Right lobe of liver (tissue), 6 donors: ENCODE measurements at regions not wholly inside any gene's neighbourhood (a gene's known extent, or its start where the extent isn't known, plus 50 kb on each side); places are given as distances from the start of the nearest gene placed in this dataset.

Experiments used
- ATAC-seq, 4 donors: fragments of 200-7000 bp; cut with Tn5 transposase; one replicate each; pipeline ENCODE4 v1.9.1; 2020; ENCODE audit warnings: mild to moderate bottlenecking in 4 of 4, moderate library complexity in 4 of 4
- DNase-seq, 3 donors: peaks; one replicate each; pipeline ENCODE4 v3.0.0-alpha.2; 2020
- H3K27ac ChIP-seq, 3 donors: fragments of 200-600 bp; one replicate each; pipeline ENCODE4 v1.8.0; 2022
- H3K27me3 ChIP-seq, 2 donors: fragments of 200-600 bp; one replicate each; pipeline ENCODE4 v1.8.0; 2022
- H3K36me3 ChIP-seq, 4 donors: fragments of 200-600 bp; sonication (generic) in 1 of 4; one replicate each; pipeline versions ENCODE4 v1.5.1 to v1.8.0; 2017 to 2022; ENCODE audit warnings: control low read depth in 1 of 4
- H3K4me1 ChIP-seq, 4 donors: fragments of 200-600 bp; sonication (generic) in 1 of 4; one replicate each; pipeline versions ENCODE4 v1.5.1 to v1.8.0; 2017 to 2022; ENCODE audit warnings: control low read depth in 1 of 4
- H3K4me3 ChIP-seq, 3 donors: fragments of 200-600 bp; one replicate each; pipeline ENCODE4 v1.8.0; 2022
- H3K9me3 ChIP-seq, 4 donors: fragments of 200-600 bp; sonication (generic) in 1 of 4; one replicate each; pipeline versions ENCODE4 v1.5.1 to v1.8.0; 2017 to 2022; ENCODE audit warnings: control low read depth in 1 of 4
- POLR2A ChIP-seq: fragments of 450-650 bp; IDR thresholded peaks from one replicate; pipeline ENCODE4 v1.6.1; 2017; ENCODE audit warnings: antibody characterized with exemption, mild to moderate bottlenecking
- whole genome bisulfite sequencing: methylation state at CpG from one replicate; pipeline ENCODE4 v1.1.6; 2018; ENCODE audit warnings: low coverage, low lambda C conversion rate; ENCODE audit not compliant: insufficient coverage; ENCODE audit errors: missing lambda C conversion rate; 5-methylcytosine and 5-hydroxymethylcytosine counted together
- intact Hi-C, 2 donors: fragments of 100-400 bp; cut with DNase I; formaldehyde crosslinking; loops; one replicate each; pipeline versions ENCODE4 v1.11.2 to v1.14.1; 2022
- TF ChIP-seq, protein P1 (sequence below), 4 donors: fragments of 200-600 bp in 3 of 4; fragments of 450-650 bp in 1 of 4; IDR thresholded peaks; one replicate each; pipeline versions ENCODE4 v1.5.1 to v1.8.0; 2016 to 2022; ENCODE audit warnings: antibody characterized with exemption in 4 of 4, mild to moderate bottlenecking in 2 of 4
- donor health status: DM: no; HTN: yes; CAD: no.
- donor health status: DM: no; HTN: no; CAD: no.
- donor health status: DM: no; HTN: no; CAD: no.
- donor health status: DM: no; HTN: yes; CAD: no.
- donor health status: DM: no; HTN: yes; CAD: no.

DNA sequence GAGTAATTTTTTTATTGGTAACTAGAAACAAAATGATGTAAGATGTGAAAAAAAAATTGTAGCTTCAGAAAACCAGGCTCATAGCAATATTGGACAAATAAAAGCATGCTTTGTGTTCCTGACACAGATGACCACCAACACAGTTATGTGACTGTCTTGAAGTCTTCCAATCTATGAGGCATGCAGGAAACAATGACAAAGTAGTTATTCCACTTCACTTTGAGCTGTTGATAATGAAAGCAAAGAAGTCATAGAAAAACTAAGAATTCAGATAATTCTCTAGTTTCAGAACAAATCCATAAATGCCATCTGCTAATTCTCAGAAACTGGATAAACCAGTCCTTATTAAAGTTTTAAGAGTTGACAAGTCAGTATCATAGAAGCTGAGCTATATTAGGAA, 378.4 kb upstream of the SEMA3D start:
- Histone ChIP-seq H3K4me3 (no peak overlapping the region), H3K9me3 (no peaks in the 10 kb centered on the region), H3K27ac (no peak overlapping the region), H3K27me3 (no peaks in the 10 kb centered on the region), H3K36me3 (no peaks in the 10 kb centered on the region), H3K4me1 (no peaks in the 10 kb centered on the region)
- DNase-seq (no peak), ATAC-seq (no peak)
- TF ChIP-seq, protein P1, sequence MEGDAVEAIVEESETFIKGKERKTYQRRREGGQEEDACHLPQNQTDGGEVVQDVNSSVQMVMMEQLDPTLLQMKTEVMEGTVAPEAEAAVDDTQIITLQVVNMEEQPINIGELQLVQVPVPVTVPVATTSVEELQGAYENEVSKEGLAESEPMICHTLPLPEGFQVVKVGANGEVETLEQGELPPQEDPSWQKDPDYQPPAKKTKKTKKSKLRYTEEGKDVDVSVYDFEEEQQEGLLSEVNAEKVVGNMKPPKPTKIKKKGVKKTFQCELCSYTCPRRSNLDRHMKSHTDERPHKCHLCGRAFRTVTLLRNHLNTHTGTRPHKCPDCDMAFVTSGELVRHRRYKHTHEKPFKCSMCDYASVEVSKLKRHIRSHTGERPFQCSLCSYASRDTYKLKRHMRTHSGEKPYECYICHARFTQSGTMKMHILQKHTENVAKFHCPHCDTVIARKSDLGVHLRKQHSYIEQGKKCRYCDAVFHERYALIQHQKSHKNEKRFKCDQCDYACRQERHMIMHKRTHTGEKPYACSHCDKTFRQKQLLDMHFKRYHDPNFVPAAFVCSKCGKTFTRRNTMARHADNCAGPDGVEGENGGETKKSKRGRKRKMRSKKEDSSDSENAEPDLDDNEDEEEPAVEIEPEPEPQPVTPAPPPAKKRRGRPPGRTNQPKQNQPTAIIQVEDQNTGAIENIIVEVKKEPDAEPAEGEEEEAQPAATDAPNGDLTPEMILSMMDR (IDR thresholded peaks at IDR 0.05) = no peak
- no peak for TF ChIP-seq POLR2A
- intact Hi-C loops = no loop called here

GRCh38 chr7:85564861-85565260, 378.0 kb upstream of the SEMA3D start:
- DNase-seq (no peak), ATAC-seq (no peak)
- TF ChIP-seq, protein P1 (IDR thresholded peaks at IDR 0.05) = no peak
- TF ChIP-seq POLR2A = no peak
- intact Hi-C loops = no loop called here
- Histone ChIP-seq H3K36me3 (no peaks in the 10 kb centered on the region), H3K4me1 (no peaks in the 10 kb centered on the region), H3K27ac (no peak overlapping the region), H3K27me3 (no peaks in the 10 kb centered on the region), H3K4me3 (no peak overlapping the region), H3K9me3 (no peaks in the 10 kb centered on the region)
- WGBS = 40% methylated on average over 3 of the region's 3 CpGs

DNA sequence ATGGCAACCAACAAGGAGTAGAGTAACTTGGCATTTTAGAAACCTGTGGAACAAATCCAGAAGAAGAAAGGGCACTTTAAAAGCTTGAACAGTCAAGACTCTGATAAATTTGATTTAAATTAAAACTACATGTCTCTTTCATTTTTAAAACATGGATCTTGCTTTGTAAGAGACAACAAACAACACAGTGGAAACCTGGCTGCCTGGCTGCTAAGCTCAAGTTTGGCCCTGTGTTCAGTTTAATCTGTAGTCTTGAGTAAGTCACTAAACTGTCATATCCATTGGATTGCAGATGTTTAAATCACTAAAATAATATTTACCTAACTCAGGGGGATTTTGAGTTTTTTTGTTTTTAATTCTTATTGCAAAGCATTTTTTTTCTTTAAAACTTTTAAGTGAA, 374.9 kb upstream of the SEMA3D start:
- intact Hi-C loops = no loop called here

GRCh38 chr7:85554236-85555178, 367.7 kb upstream of the SEMA3D start:
- peaks cover 0 to 4% (median 0%) of the 10 kb centered on the region in 4 donors for H3K4me1 ChIP-seq
- TF ChIP-seq POLR2A = no peak
- TF ChIP-seq, protein P1 (IDR thresholded peaks at IDR 0.05) = peak; percentile 70 to 81 (median 72)
- intact Hi-C loops = no loop called here
- no peak overlapping the region for H3K4me3 ChIP-seq
- 49% methylated on average over 5 of the region's 5 CpGs for WGBS
- H3K9me3 ChIP-seq = no peaks in the 10 kb centered on the region
- DNase-seq (no peak), ATAC-seq (peak; percentile 84 to 98 (median 91))
- no peaks in the 10 kb centered on the region for H3K36me3 ChIP-seq
- H3K27me3 ChIP-seq = no peaks in the 10 kb centered on the region
- no peak overlapping the region for H3K27ac ChIP-seq

More for the DNA sequence above, 374.9 kb upstream of the SEMA3D start:
- Histone ChIP-seq H3K4me1 (no peaks in the 10 kb centered on the region), H3K9me3 (no peaks in the 10 kb centered on the region), H3K4me3 (no peak overlapping the region), H3K27ac (no peak overlapping the region), H3K27me3 (no peaks in the 10 kb centered on the region), H3K36me3 (no peaks in the 10 kb centered on the region)
- no peak for DNase-seq
- no peak for ATAC-seq
- no peak for TF ChIP-seq POLR2A
- TF ChIP-seq, protein P1 (IDR thresholded peaks at IDR 0.05) = no peak
